T-helper 2 cell treated with Interferon-gamma antibody and Interleukin-4, amounts not matched to agents 100 ng/mL and 5 ng/mL, for 36 hours (primary cell): ENCODE measurements at regions not wholly inside any gene's neighbourhood (a gene's known extent, or its start where the extent isn't known, plus 50 kb on each side); places are given as distances from the start of the nearest gene placed in this dataset.
"Not testable (repeated sequence)": the region's sequence is repeated elsewhere in the genome, so short reads cannot be mapped to it uniquely, and the experiment has no call there.

Experiments
- intact Hi-C: fragments of 100-400 bp; cut with micrococcal nuclease; formaldehyde crosslinking; loops from one replicate; pipeline ENCODE4 v1.15.1; 2023

GRCh38 chr6:168939796-168940195 lies 313.9 kb downstream of the THBS2 start:
- intact Hi-C loops, result no loop called here

DNA sequence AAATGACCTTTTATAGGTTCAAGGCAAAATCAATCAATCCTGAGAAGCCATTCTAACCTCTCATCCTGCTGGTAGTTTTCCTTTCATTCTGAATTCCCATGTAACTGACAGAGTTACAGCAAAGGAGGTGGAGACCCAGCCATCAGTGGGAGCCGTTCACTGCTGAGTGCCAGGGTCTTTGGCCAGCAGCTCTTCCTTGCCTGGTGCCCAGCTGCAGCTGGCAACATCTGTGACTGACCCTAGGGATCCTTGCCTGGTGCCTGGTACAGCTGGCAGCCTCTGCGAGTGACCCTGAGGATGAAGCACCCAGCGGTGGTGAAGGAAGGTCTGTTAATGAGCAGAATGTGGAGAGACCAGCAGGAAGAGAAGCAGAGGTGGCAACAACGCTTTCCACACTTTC lies 314.6 kb downstream of the THBS2 start:
- intact Hi-C loops, result no loop called here

- intact Hi-C loops, result no loop called here
Measured at GRCh38 chr6:168938546-168938945, 315.1 kb downstream of the THBS2 start.

DNA sequence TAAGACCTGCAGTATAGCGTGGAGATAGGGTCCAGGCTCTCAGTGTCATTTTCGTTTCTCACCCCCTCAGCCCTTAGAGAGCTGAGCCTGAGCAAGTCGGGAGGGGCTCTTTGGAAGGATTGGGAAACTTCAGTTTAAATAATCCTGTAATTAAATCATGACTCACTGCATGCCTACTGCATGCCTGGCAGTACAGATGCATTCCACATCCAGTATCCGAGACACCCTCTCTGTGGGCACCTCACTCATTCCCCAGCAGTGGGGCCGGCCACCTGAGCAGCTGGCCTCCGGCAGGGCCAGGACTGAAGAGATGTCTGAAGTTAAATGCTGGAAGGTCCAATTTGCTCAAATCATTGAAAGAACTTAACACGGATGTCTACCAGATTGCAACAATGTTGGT lies 316.6 kb downstream of the THBS2 start:
- intact Hi-C loops, result no loop called here

GRCh38 chr6:168935628-168936010 lies 318.0 kb downstream of the THBS2 start:
- intact Hi-C loops, result no loop called here

- intact Hi-C loops, result no loop called here
Measured at GRCh38 chr6:168934660-168935627, 318.7 kb downstream of the THBS2 start.

GRCh38 chr6:168932171-168932570 lies 321.5 kb downstream of the THBS2 start:
- intact Hi-C loops, result not testable (repeated sequence)

GRCh38 chr6:168931072-168931471 lies 322.6 kb downstream of the THBS2 start:
- intact Hi-C loops, result not testable (repeated sequence)

- intact Hi-C loops, result no loop called here
Measured at GRCh38 chr6:168929871-168930450, 323.7 kb downstream of the THBS2 start.

DNA sequence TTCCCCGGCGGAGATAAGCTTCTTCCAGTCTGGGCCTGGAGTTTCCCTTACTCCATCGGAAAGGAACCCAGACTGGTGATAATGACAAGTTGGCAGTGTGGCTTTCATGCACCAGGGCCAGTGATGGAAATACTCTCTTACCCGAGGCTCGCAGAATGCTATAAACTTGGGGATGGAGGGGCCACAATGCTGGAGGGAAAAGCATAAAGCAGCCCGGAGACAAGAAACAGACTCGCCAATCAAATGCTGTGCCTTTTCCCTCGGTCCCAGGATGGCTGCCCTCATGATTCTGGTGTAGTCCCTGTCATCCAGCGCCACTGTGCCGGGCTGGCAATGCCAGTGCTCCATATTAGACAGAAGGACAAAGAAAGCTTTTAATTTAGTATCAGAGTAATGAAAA lies 325.6 kb downstream of the THBS2 start:
- intact Hi-C loops, result no loop called here

- intact Hi-C loops, result no loop called here
Measured at GRCh38 chr6:168927026-168927425, 326.6 kb downstream of the THBS2 start.

DNA sequence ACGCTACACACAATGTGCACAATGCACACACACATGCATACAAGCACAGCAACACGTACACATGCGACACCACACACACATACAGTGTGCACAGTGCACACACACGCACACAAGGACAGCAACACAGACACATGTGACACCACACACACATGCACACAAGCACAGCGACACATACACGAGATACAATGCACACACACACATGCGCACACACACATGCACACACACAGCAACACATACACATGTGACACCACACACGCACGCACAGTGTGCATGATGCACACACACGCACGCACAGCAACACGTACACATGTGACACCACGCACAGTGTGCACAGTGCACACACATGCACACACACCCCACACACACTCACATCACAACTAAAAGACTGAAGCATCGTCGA lies 327.3 kb downstream of the THBS2 start:
- intact Hi-C loops, result no loop called here

GRCh38 chr6:168925671-168926070 lies 328.0 kb downstream of the THBS2 start:
- intact Hi-C loops, result no loop called here

DNA sequence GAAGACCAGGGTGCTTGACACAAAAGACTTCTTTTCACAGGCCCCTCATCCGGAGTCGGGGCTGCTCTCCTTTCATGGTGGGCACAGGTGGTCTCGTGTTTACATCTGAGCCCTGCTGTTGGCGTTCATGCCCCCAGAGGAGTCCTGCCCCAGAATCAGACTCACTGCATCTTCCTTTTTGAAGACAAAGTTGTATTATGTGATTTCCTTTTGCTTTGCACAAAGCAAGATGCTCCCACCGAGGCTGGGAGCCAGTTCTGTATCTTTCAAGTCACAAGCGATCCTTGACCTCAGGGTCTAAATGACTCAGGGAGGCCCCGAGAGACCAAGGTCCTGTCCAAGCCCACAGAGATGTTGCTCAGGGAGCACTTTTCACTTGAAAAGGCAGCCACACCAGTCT lies 330.5 kb downstream of the THBS2 start:
- intact Hi-C loops, result no loop called here

DNA sequence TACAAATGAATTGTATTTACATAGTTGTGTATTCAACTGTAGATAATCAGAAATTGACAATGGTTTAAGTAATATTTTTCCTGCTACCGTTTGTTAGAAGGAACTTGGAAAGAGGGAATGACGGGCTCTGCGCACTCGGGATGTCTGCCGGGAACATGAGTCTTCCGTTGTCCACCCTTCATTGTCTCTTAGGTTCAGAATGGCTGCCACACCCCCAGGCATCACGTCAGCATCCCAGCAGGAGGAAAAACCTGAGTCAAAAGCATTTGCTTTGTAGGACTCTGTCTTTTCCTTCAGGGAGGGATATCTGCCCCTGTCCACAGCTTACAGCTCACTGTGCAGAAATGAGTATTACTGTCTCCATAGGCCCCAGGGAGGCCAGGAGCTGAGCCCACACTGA lies 331.2 kb downstream of the THBS2 start:
- intact Hi-C loops, result no loop called here

DNA sequence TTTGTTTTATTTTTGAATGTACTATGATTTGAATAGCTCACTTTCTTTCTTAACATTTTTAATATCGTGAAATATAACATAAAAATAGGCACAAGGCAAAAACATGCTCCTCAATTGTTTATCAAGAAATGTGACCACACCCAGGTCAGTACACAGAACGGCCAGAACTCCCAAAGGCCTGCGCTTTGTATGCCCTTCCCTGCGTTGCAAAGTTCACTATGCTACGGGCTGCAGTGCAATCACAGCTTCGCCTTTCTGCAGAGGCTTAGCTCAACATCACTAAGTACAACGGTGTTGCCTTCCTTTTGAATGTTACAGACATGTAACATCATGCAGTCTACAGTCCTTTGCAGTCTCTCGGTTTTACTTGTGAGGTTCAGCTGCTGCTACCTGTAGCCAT lies 333.4 kb downstream of the THBS2 start:
- intact Hi-C loops, result no loop called here

DNA sequence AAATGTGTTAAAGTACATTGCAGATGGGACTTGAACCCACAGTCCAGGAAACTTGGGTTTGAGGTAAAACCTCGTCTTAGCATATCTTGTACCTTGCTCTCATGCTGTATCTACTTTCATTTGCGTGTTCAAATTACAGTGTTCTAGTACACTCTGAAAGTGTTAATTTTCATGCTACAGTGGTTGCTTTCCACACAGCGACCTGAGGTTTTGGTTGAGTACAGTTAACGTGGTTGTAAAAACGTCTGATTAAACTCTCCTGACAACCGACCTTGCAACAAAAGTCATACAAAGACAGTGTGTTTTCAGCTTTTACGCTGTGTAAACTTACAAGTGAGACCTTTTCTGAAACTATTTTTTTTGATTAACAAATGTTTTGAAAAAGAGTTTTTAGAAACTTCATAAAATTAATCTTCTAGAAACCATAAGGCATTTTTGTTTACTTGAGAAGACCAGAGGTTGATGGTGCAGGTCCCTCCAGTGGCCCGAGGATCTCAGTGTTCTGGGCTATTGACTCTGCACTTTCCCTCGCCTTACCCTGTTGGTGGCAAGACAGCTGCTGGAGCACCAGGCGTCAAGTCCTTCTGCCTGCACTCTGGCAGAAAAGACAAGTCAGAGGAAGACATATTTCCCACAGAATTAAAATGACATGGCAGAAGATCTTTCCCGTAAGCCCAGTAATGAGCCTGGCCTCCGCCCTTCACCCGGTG lies 334.0 kb downstream of the THBS2 start:
- intact Hi-C loops, result no loop called here

- intact Hi-C loops, result no loop called here
Measured at GRCh38 chr6:168916576-168917211, 337.0 kb downstream of the THBS2 start.

DNA sequence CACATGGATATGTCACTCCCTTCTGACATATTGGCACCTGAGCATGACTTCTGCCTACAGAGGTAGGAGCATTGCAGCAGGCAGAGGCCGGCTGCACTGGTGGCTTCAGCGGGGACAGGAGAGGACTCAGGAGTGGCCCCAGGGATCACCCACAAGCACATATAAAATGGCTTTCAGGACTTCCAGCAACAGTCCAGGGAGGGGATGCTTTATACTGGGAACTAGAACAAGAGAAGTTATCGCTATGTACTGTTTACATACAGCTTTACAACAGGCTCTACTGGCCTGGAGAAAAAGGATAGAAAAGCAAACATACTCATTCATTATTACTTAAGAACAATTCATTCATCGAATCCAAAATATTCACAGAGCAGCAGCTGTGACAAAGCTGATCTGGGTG lies 337.8 kb downstream of the THBS2 start:
- intact Hi-C loops, result no loop called here

DNA sequence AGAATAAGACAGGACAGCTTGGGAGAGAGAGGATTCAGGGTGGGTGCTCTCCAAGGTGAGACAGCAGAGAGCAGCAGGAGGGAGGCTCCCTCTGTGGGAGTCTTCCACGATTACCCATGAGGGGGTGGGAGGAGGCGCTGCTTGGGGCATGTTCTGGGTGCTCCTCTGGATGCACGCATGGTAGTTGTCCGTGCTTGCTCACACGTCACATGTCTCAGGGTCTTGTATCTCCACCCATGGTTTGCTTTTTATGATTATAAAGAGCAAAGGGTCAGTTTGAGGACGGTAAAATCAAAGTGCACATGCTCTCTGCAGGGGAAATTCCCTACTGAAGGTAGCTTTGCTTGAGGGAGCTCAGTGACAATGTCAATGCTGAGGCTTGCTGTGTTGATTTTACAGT lies 338.4 kb downstream of the THBS2 start:
- intact Hi-C loops, result no loop called here

- intact Hi-C loops, result no loop called here
Measured at GRCh38 chr6:168913866-168914469, 339.7 kb downstream of the THBS2 start.
